ENCODE measurements at regions not wholly inside any gene's neighbourhood (a gene's known extent, or its start where the extent isn't known, plus 50 kb on each side); places are given as distances from the start of the nearest gene placed in this dataset.

DNA sequence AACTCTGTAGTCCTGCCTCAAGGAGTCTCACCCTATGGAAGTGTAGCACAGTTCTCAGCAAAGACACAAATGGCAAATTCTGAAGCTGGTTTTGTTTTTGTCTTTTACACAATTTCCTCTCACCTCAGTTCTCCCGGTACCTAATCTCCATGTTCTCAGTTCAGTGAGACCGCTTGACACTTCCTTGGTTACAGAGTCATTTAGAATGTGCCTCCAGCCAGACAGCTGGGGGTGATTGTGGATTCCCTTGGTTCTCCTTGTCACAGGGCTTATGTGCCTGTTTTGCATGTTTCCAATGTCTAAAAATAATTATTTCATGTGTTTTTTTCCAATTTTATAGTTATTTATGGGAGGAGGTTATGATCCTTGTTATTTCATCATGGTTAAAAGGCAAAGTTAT is 379.5 kb upstream of the MAP2 start:
- Histone ChIP-seq H3K9me3 (no peaks in the 10 kb centered on the region), H3K4me1 (no peaks in the 10 kb centered on the region), H3K36me3 (no peaks in the 10 kb centered on the region), H3K27me3 (no peaks in the 10 kb centered on the region), H3K4me3 (no peak overlapping the region), H3K27ac (no peak overlapping the region)
- intact Hi-C loops (cut with DNase I), result no loop called here
- ATAC-seq (no peak), DNase-seq (no peak)
- TF ChIP-seq, protein P1, sequence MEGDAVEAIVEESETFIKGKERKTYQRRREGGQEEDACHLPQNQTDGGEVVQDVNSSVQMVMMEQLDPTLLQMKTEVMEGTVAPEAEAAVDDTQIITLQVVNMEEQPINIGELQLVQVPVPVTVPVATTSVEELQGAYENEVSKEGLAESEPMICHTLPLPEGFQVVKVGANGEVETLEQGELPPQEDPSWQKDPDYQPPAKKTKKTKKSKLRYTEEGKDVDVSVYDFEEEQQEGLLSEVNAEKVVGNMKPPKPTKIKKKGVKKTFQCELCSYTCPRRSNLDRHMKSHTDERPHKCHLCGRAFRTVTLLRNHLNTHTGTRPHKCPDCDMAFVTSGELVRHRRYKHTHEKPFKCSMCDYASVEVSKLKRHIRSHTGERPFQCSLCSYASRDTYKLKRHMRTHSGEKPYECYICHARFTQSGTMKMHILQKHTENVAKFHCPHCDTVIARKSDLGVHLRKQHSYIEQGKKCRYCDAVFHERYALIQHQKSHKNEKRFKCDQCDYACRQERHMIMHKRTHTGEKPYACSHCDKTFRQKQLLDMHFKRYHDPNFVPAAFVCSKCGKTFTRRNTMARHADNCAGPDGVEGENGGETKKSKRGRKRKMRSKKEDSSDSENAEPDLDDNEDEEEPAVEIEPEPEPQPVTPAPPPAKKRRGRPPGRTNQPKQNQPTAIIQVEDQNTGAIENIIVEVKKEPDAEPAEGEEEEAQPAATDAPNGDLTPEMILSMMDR (IDR thresholded peaks at IDR 0.05), result no peak

- H3K4me1 ChIP-seq, result no peaks in the 10 kb centered on the region
- H3K27me3 ChIP-seq, result no peaks in the 10 kb centered on the region
- no peaks in the 10 kb centered on the region for H3K9me3 ChIP-seq
- no peaks in the 10 kb centered on the region for H3K36me3 ChIP-seq
- intact Hi-C loops (cut with DNase I), result no loop called here
- H3K4me3 ChIP-seq, result no peak overlapping the region
- H3K27ac ChIP-seq, result no peak overlapping the region
- TF ChIP-seq, protein P1 (IDR thresholded peaks at IDR 0.05), result no peak
- DNase-seq (no peak), ATAC-seq (no peak)
These were observed 377.7 kb upstream of the MAP2 start for GRCh38 chr2:209046163-209046562.

- no peak overlapping the region for H3K4me3 ChIP-seq
- ATAC-seq (no peak), DNase-seq (no peak)
- H3K9me3 ChIP-seq, result no peaks in the 10 kb centered on the region
- TF ChIP-seq, protein P1 (IDR thresholded peaks at IDR 0.05), result no peak
- intact Hi-C loops (cut with DNase I), result no loop called here
- H3K36me3 ChIP-seq, result no peaks in the 10 kb centered on the region
- no peaks in the 10 kb centered on the region for H3K27me3 ChIP-seq
- no peaks in the 10 kb centered on the region for H3K4me1 ChIP-seq
- no peak overlapping the region for H3K27ac ChIP-seq
These were observed 374.2 kb upstream of the MAP2 start for GRCh38 chr2:209049608-209050007.

DNA sequence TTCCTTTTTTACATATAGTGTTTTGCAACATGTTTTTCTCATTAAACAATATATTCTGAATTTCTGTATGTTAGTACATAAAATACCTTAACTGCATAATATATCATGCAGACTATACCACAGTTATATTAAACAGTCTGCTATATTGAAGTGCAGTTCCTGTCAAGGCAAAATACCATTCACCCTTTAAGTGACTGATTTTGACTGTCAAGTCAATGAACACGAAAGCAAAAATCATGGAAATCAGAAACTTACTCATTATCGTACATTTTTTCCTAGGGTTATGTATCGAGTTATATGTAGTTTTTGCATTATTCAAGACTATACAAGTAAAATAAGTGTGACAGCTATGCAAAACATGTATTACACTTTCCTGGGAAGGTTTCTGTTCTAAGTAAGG is 361.6 kb upstream of the MAP2 start:
- no peak for DNase-seq
- ATAC-seq, result no peak
- TF ChIP-seq, protein P1 (IDR thresholded peaks at IDR 0.05), result no peak
- no peak overlapping the region for H3K27ac ChIP-seq
- no peaks in the 10 kb centered on the region for H3K36me3 ChIP-seq
- intact Hi-C loops (cut with DNase I), result no loop called here
- H3K4me3 ChIP-seq, result no peak overlapping the region
- H3K4me1 ChIP-seq, result no peaks in the 10 kb centered on the region
- H3K9me3 ChIP-seq, result no peaks in the 10 kb centered on the region
- no peaks in the 10 kb centered on the region for H3K27me3 ChIP-seq

- no peaks in the 10 kb centered on the region for H3K36me3 ChIP-seq
- H3K9me3 ChIP-seq, result no peaks in the 10 kb centered on the region
- H3K4me1 ChIP-seq, result no peaks in the 10 kb centered on the region
- no peaks in the 10 kb centered on the region for H3K27me3 ChIP-seq
- H3K27ac ChIP-seq, result no peak overlapping the region
- intact Hi-C loops (cut with DNase I), result no loop called here
- no peak for DNase-seq
- no peak overlapping the region for H3K4me3 ChIP-seq
- ATAC-seq, result no peak
- TF ChIP-seq, protein P1 (IDR thresholded peaks at IDR 0.05), result no peak
These were observed 353.6 kb upstream of the MAP2 start for GRCh38 chr2:209070262-209070661.

GRCh38 chr2:209073151-209073550 is 350.7 kb upstream of the MAP2 start:
- Histone ChIP-seq H3K36me3 (no peaks in the 10 kb centered on the region), H3K4me3 (no peak overlapping the region), H3K9me3 (no peaks in the 10 kb centered on the region), H3K27ac (no peak overlapping the region), H3K4me1 (no peaks in the 10 kb centered on the region), H3K27me3 (no peaks in the 10 kb centered on the region)
- TF ChIP-seq, protein P1 (IDR thresholded peaks at IDR 0.05), result no peak
- no peak for DNase-seq
- intact Hi-C loops (cut with DNase I), result no loop called here
- no peak for ATAC-seq
